ENCODE measurements at regions not wholly inside any gene's neighbourhood (a gene's known extent, or its start where the extent isn't known, plus 50 kb on each side); places are given as distances from the start of the nearest gene placed in this dataset.

- TF ChIP-seq, protein P1, sequence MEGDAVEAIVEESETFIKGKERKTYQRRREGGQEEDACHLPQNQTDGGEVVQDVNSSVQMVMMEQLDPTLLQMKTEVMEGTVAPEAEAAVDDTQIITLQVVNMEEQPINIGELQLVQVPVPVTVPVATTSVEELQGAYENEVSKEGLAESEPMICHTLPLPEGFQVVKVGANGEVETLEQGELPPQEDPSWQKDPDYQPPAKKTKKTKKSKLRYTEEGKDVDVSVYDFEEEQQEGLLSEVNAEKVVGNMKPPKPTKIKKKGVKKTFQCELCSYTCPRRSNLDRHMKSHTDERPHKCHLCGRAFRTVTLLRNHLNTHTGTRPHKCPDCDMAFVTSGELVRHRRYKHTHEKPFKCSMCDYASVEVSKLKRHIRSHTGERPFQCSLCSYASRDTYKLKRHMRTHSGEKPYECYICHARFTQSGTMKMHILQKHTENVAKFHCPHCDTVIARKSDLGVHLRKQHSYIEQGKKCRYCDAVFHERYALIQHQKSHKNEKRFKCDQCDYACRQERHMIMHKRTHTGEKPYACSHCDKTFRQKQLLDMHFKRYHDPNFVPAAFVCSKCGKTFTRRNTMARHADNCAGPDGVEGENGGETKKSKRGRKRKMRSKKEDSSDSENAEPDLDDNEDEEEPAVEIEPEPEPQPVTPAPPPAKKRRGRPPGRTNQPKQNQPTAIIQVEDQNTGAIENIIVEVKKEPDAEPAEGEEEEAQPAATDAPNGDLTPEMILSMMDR (IDR thresholded peaks at IDR 0.05; ENCODE audit: low read depth, low read length): no peak
- DNase-seq (ENCODE audit: low read depth in 2 of 2): no peak
- H3K4me3 ChIP-seq (replicated peaks in 1 of 2; ENCODE audit: low read depth in 2 of 2, low read length in 2 of 2): no peak overlapping the region
Observed at GRCh38 chr3:105214590-105214989, 152.1 kb upstream of the ALCAM start.

- H3K4me3 ChIP-seq (replicated peaks in 1 of 2; ENCODE audit: low read depth in 2 of 2, low read length in 2 of 2): no peak overlapping the region
- no peak for DNase-seq (ENCODE audit: low read depth in 2 of 2)
- TF ChIP-seq, protein P1 (IDR thresholded peaks at IDR 0.05; ENCODE audit: low read depth, low read length): no peak
Observed at GRCh38 chr3:105222568-105223093, 144.1 kb upstream of the ALCAM start.

DNA sequence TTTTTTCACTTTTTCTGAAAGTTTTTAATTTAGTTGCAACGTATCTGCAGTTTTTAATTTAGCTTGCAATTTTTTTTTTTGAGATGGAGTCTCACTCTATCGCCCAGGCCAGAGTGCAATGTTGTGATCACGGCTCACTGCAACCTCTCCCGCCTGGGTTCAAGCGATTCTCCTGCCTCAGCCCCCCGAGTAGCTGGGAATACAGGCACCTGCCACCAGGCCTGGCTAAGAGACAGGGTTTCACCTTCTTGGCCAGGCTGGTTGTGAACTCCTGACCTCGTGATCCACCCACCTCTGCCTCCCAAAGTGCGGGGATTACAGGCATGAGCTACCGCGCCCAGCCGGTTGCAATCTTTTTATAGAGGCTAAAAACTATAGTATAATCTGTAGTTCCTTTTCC is 142.9 kb upstream of the ALCAM start:
- no peak for DNase-seq (ENCODE audit: low read depth in 2 of 2)
- TF ChIP-seq, protein P1 (IDR thresholded peaks at IDR 0.05; ENCODE audit: low read depth, low read length): no peak
- no peak overlapping the region for H3K4me3 ChIP-seq (replicated peaks in 1 of 2; ENCODE audit: low read depth in 2 of 2, low read length in 2 of 2)

GRCh38 chr3:105228696-105229095 is 138.0 kb upstream of the ALCAM start:
- no peak overlapping the region for H3K4me3 ChIP-seq (replicated peaks in 1 of 2; ENCODE audit: low read depth in 2 of 2, low read length in 2 of 2)
- DNase-seq (ENCODE audit: low read depth in 2 of 2): peak in 1 of 2 donors; percentile 47
- TF ChIP-seq, protein P1 (IDR thresholded peaks at IDR 0.05; ENCODE audit: low read depth, low read length): no peak

GRCh38 chr3:105232553-105232952 is 134.2 kb upstream of the ALCAM start:
- no peak overlapping the region for H3K4me3 ChIP-seq (replicated peaks in 1 of 2; ENCODE audit: low read depth in 2 of 2, low read length in 2 of 2)
- TF ChIP-seq, protein P1 (IDR thresholded peaks at IDR 0.05; ENCODE audit: low read depth, low read length): no peak
- DNase-seq (ENCODE audit: low read depth in 2 of 2): peak in 1 of 2 donors; percentile 5

DNA sequence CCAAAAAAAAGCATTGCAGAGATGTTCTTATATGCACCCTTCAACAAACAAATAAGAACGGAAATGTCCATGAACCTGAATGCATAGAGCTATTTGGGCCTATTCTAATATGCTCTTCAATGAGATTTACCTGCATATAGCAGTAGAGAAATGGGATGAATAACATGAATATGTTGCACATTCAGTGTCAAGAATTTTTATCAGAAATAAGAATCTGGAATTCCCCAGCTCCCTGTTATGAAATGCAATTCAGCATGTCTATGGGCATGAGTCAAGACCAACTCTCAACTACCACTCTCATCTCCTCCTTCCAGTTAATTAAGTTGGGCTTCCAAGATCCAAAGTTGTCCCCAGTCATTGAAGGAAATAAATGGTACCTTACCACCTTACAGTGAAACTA is 133.7 kb upstream of the ALCAM start:
- TF ChIP-seq, protein P1 (IDR thresholded peaks at IDR 0.05; ENCODE audit: low read depth, low read length): no peak
- DNase-seq (ENCODE audit: low read depth in 2 of 2): peak in 1 of 2 donors; percentile 54
- H3K4me3 ChIP-seq (replicated peaks in 1 of 2; ENCODE audit: low read depth in 2 of 2, low read length in 2 of 2): no peak overlapping the region

GRCh38 chr3:105235221-105235620 is 131.5 kb upstream of the ALCAM start:
- DNase-seq (ENCODE audit: low read depth in 2 of 2): no peak
- no peak overlapping the region for H3K4me3 ChIP-seq (replicated peaks in 1 of 2; ENCODE audit: low read depth in 2 of 2, low read length in 2 of 2)
- TF ChIP-seq, protein P1 (IDR thresholded peaks at IDR 0.05; ENCODE audit: low read depth, low read length): no peak
